Renal cortical epithelial cell (primary cell): ENCODE measurements at regions not wholly inside any gene's neighbourhood (a gene's known extent, or its start where the extent isn't known, plus 50 kb on each side); places are given as distances from the start of the nearest gene placed in this dataset.
"Not testable (repeated sequence)": the region's sequence is repeated elsewhere in the genome, so short reads cannot be mapped to it uniquely, and the experiment has no call there.

ENCODE experiments used
- DNase-seq: peaks from one replicate; pipeline ENCODE4 v3.0.0-alpha.2; 2011; ENCODE audit warnings: low read depth

DNA sequence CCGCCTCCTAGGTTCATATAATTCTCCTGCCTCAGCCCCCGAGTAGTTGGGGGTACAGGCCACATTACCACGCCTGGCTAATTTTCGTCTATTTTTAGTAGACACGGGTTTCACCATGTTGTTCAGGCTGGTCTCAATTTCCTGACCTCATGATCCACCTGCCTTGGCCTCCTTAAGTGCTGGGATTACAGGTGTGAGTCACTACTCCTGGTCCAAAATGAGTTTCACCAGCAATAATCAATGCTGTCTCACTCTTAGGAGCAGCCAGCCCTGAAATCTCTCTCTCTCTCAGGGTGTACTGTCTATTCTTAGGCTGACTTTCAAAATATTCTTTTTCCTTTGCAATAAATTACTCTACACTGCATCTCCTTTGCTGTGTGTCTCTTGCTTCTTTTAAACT, 177.5 kb upstream of the HSFY2 start:
- peak; percentile 80 for DNase-seq

DNA sequence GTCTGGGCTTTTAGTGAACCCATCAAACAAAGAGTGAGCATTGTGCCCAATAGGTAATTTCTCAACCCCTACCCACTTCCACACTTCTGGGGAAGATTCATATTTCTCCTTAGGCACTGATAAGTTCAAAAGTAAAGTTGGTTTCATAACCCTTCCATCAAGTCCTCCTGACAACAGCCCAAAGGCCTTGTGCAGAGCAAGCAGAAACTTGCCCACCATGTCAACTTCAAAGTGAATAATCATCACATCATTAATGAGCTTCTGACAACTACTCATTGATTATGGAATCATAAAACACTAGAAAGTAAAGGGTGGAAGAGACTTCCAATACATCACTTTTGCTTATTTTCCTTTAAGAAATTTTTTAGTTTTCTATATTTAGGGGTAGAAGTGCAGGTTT, 163.3 kb upstream of the HSFY2 start:
- no peak for DNase-seq

DNA sequence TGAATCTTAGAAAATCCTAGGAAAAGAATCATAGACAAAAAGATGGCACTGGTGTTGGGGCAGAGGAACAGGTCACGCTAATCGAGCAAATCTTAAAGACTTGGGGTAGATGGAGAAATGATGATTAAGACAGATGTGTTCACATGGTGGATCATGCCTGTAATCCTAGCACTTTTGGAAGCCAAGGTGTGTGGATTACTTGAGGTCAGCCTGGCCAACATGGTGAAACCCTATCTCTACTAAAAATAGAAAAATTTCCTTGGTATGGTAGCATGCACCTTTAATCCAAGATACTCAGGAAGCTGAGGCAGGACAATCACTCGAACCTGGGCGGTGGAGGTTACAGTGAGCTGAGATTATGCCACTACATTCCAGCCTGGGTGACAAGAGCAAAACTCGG, 145.7 kb upstream of the HSFY2 start:
- DNase-seq: no peak

DNA sequence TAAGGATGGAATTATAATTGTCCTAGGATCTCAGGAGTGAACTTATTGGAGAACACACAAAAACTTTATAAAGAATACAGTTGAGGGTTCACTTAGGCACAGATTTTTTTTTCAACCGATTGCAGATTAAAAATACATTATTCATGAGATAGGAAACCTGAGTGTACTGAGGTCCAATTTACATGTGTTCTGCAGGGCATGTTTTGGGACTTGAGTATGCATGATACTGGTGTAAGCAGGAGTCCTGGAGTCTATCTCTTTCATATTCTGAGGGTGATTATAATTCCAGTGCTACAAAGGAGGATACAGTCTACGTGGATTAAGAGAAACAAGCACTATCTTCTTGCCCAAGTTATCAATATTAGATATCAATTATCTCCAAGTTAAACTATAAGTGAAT, 139.3 kb upstream of the HSFY2 start:
- DNase-seq: no peak

DNA sequence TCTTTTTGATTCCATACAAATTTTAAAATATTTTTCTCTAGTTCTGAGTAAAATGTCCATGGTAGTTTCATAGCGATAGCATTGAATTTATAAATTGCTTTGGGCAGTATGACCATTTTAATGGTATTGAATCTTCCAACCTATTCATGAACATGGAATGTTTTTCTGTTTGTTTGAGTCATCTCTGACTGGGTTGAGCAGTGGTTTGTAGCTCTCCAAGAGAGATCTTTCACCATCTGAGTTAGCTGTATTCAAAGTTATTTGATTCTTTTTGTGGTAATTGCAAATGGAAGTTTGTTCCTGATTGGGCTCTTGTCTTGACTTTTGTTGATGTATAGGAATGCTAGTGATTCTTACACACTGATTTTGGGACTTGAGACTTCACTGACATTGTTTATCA, 136.3 kb upstream of the HSFY2 start:
- DNase-seq: peak; percentile 23

DNA sequence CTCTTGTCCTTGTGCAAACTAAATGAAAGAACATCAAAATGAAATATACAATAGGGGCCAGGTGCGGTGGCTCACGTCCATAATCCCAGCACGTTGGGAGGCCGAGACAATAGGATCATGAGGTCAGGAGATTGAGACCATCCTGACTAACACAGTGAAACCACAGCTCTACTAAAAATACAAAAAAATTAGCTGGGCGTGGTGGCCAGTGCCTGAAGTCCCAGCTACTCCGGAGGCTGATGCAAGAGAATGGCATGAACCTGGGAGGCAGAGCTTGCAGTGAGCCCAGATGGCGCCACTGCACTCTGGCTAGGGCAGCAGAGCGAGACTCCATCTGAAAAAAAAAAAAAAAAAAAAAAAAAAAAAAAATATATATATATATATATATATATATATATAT, 132.7 kb upstream of the HSFY2 start:
- peak; percentile 11 for DNase-seq

DNA sequence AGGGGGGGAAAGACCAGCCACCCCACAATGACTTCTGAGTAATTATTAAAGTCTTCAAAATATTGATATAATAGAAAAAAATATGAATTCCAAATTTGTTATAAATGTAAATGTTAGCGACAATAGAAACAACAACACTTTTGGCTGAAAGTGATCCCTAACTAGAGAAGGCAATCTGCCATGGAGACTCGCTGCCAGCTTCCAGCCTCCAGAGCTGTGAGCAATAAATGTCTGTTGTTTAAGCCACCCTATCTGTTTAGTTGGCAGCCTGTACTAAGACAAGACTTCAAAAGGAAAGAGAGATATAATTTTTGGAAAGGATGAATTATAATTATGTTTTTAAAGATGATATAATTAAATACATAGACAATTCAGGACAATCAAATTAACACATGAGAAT, 130.8 kb upstream of the HSFY2 start:
- no peak for DNase-seq

DNA sequence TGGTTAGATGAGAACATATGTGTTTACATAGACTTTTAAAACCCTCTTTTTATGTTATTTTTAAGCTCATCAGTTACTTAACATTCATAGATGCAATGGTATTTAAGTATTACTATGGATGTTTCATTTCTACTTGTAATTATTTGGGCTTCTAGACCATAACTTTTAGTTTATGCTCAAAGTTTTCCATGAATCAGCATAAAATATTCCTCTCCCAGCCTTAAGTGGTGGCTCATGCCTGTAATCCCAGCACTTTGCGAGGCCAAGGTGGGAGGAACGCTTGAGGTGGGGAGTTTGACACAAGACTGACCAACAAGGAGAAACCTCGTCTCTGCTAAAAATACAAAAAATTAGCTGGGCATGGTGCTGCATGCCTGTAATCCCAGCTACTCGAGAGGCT, 118.5 kb upstream of the HSFY2 start:
- no peak for DNase-seq

DNA sequence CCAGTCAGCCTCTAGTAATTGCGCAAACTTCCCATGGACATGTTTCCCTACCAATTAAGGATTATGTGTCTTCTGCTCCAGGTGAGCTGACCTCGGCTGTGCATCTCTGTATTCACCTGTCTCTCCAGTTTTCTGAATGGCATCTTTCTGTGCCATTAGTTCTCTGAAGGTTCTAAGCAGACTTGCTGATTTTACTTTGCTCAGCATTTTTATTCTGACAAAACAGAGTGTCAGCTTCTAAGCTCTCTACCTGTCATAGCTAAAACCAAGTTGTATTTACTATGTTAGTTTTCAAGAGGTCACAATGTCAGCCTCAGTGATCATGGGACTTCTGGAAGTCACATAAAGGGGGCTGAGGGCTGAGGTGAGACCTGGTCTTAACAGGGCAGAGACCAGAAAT, 116.0 kb upstream of the HSFY2 start:
- DNase-seq: no peak

DNA sequence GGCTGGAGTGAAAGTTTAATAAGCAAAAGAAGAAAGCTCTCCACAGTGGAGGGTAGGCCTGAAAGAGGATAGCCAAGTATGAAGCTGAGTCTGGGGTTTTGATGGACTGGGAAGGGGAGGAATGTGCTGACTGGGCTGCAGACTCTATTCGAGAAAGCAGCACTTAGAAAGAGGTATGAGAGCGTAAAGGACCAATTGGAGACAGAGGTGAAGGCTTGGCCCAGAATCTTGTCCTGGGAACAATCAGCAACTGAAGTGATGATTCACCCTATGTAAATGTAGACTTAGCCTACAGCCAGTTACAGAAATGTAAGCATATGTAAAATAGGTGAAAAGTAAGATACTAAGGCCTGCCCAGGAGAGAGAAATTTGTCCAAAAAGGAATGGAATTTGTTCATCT, 111.2 kb upstream of the HSFY2 start:
- peak; percentile 38 for DNase-seq

DNA sequence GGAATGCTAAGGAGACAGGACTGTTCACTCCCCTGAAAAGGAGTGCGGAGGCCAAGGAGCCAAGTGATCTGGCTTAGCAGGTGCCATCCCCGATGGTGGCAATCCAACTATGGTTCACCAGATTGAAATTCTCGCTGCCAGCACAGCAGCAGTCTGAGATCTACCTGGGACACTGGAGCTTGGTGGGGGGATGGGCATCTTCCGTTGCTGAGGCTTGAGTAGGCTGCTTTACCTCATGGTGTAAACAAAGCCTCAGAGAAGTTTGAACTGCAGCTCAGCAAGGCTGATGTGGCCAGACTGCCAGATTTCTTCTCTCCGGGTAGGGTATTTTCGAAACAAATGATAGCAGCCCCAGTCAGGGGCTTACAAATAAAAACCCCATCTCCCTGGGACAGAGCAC, 95.6 kb upstream of the HSFY2 start:
- not testable (repeated sequence) for DNase-seq

DNA sequence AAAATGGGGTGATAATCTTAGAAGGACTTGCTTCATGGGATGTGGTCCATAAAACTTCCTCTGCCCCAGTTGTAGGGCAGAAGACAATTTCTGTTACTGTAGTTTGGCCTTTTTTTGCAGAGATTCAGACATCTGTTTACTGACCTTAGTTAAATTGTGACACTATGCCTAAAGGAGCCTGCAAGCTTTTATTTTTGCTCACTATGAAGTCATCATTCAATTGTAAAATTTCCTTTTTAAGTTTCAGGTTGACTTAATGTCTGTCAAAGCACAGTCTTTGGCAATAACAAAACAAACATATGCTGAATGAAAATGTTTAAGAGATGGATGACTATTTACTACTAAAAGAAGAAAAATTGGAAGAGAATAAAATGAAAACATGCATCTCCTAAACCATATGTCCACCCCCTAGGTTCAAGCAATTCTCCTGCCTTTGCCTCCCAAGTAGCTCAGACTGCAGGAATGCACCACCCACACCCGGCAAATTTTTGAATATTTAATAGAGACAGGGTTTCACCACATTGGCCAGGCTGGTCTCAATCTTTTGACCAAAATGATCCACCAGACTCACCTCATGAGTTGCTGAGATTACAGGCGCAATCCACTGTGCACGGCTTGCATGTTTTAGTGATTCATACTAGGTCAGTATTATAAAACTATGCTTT, 93.5 kb upstream of the HSFY2 start:
- DNase-seq: not testable (repeated sequence)

DNA sequence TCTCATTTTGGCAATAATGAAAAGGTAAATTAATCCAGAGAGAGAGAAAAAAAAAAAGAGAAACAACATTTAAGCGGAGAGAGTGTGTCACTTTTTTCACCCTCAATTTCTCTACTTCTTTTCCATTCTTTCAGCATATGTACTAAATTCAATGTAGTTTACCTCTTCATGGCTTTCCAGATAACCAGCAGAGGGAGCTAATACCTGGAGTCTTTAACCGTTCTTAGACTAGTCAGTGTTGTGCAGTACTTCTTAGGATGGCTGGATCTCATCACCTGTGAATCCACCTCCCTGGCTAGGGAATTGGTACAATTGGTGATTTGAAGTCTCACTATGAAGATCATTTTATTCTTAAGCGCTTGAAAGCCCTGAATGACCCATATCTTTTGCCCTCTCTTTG, 87.3 kb upstream of the HSFY2 start:
- DNase-seq: not testable (repeated sequence)

DNA sequence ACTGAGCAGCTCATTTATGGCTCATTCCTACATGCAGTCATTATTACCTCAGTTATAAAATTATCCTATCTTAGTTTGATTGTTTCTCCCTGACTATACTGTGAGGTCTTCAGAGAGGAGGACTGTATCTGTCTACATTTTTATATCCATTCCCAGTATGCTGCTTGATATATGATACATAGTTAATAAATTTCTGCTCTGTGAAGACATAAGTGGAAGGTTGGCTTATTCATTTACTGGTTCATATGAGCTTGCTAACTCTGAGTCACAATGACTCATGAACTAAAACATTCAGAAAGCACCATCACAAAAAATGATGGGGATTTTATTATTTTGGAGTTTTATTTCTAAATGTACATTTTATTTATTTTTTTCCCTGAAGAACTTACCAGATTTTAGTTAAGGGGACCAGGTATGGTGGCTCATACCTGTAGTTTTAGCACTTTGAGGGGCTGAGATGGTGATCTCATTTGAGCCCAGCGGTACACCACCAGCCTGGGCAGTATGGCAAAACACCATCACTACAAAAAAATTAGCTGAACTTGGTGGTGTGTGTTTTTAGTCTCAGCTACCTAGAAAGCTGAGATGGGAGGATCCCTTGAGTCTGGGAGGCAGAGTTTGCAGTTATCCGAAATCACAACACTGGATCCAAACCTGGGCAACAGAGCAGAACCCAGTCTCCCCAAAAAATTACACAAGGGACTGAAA, 85.1 kb upstream of the HSFY2 start:
- not testable (repeated sequence) for DNase-seq

DNA sequence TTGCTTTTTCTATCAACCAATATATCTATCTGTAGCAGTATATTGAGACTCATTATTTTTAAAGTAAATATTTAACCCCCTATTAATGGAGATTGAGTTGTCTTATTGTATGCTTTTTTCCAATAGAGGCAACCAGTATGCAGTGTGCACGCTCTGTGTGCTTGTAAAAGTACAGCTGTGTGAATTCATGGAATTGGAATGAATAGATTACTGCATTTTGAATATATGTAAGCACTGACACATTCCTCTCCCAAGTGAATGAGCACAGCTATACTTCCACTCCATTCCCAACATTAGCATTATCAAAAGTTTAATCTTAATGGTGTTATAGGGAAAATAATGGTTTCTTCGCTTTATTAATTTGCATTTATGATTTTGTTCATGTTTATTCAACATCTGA, 81.6 kb upstream of the HSFY2 start:
- not testable (repeated sequence) for DNase-seq

DNA sequence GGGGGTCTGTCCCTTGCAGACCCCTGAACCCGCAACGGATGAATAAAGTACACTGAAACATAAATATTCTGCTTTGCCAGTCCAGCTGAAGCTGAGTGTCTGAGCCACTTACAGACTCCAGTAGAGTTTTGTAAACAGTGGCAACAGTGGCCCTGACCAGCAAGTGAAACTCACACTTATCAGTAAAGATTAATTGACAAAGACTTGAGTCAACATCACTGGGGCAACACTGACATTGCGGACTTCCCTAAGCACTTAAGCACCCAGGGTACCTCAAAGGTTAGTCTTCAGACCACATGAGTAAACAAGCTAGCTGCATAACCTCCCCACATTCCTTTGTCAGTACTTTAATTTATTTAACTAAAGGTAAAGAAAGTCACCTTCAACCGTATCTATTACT, 79.8 kb upstream of the HSFY2 start:
- not testable (repeated sequence) for DNase-seq

DNA sequence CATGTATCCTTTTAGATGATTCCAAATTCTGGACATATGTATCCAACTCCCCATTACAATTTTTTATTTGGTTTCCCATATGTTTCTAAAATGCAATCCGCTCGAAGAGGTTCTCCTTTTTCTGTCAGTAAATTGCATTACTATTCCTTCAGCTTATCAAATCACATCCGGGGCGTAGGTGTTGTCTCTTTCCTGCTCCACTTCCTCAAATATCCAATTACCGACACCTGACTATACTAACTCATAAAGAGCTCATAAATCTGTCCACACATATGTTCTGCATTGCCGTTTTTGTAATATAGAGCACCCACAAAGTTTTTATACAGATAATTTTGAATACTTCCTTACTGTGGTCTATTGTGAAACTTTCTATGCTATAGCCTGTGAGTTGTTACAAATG, 63.1 kb upstream of the HSFY2 start:
- not testable (repeated sequence) for DNase-seq
